HG02884 (cell line): ENCODE measurements at regions not wholly inside any gene's neighbourhood (a gene's known extent, or its start where the extent isn't known, plus 50 kb on each side); places are given as distances from the start of the nearest gene placed in this dataset.
A peak's percentile ranks its signal among the peaks of the same experiment; 100 is the strongest.

Experiments used
- ATAC-seq: cut with Tn5 transposase; IDR thresholded peaks from one replicate; pipeline ENCODE4 v1.9.1; 2021; ENCODE audit warnings: mild to moderate bottlenecking, moderate library complexity; ENCODE audit not compliant: unreplicated experiment

GRCh38 chr14:62081012-62081612 is 318.9 kb downstream of the SNAPC1 start:
- ATAC-seq, result peak; percentile 82

GRCh38 chr14:62081951-62082350 is 319.7 kb downstream of the SNAPC1 start:
- no peak for ATAC-seq

DNA sequence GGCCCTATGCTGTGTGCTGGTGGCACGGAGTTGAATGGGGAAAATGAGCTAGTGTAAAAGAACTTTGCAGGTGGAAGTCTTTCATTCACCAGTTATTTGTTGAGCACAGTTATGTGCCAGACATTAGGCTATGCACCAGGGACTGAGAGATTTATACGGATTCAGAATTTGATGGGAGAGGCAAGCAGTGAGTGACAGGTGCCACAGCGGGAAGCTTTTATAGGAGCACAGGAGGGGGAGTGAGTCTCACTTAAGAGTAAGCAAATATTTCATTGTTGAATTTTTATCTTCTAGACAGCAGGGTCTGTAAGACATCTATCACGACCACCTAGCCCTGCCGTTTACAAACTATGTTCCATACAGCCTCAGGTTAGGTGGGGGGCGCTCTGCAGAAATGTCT is 320.6 kb downstream of the SNAPC1 start:
- ATAC-seq, result no peak

DNA sequence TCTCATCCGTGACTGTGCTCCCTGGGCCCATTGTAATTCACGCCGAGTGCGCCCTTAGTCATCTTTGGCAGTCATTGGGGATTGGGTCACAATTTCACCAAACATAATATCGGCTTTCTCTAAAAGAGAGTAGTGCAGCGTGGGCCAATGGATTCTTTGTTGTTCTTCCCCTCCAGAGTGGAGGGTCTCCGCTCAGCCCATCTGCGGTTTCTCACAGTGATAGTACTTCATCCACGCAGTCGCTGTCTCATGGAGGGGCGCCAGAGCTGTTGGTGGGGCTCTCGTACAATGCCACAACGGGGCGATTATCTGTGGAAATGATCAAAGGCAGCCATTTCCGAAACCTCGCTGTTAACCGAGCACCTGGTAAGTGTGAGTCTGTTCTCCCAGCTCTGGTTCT is 321.8 kb downstream of the SNAPC1 start:
- no peak for ATAC-seq

GRCh38 chr14:62087191-62087590 is 325.0 kb downstream of the SNAPC1 start:
- no peak for ATAC-seq

- ATAC-seq, result no peak
These were observed 331.5 kb downstream of the SNAPC1 start for GRCh38 chr14:62093736-62094135.

- ATAC-seq, result no peak
These were observed 334.9 kb downstream of the SNAPC1 start for GRCh38 chr14:62097072-62097471.

- no peak for ATAC-seq
These were observed 335.6 kb downstream of the SNAPC1 start for GRCh38 chr14:62097824-62098223.

DNA sequence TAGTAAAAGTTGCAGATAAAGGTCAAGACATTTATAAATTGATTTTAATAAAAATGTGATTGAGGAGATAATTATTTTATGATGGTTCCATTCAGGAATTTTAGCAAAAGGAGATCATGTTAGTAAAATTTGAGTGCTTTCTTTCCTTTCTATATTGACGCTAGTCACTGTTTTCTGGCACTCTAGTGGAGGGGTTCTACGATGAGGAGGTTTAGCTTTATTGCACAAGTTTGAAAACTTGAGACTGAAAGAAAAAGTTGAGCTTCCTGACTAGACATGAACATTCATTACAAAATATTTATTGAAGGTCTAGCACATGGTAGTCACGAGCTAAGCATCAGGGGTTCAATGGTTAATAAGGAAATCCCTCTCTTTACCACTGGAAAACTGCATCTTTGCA is 336.1 kb downstream of the SNAPC1 start:
- ATAC-seq, result no peak

- no peak for ATAC-seq
These were observed 336.9 kb downstream of the SNAPC1 start for GRCh38 chr14:62099091-62099490.

- ATAC-seq, result peak; percentile 59
These were observed 339.0 kb downstream of the SNAPC1 start for GRCh38 chr14:62101189-62101588.

GRCh38 chr14:62101673-62102348 is 339.6 kb downstream of the SNAPC1 start:
- no peak for ATAC-seq

GRCh38 chr14:62102349-62102725 is 340.1 kb downstream of the SNAPC1 start:
- no peak for ATAC-seq

DNA sequence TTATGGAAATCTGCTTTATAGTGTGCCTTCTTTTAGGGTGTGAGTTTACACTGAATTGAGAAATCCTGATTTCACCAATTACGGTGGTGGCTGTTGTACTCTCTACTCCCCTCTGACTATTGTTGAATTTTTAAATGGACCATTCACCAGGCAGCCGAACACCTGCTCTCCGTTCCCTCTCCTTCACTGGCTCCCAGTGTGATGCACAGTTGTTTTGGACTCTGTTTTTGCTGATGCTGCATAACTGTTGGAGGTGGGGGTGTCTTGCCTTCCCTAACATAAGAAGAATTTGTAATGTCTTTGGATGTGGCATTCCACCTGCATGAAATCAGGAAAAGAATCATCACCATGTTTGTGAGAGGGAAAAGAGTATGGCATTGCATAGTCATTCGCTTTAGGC is 341.2 kb downstream of the SNAPC1 start:
- ATAC-seq, result no peak

DNA sequence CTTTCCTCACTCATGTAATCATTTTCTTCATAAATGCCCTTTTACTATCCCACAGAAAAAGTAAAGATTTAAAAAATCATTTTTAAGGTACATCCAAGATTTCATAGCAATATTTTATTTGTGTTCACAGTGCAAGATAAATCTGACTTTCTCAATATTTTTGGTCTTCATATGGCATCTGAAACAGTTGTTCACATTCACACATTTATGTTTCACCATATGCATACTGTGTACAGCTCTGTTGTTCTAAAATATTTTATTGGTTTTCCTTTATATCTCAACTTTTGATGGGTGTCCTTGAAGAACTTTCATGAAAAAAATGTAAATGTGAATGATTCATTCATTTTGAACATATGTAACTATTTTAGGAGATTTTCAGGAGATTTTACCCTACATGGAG is 348.7 kb downstream of the SNAPC1 start:
- ATAC-seq, result no peak

GRCh38 chr14:62117010-62117750 is 355.0 kb downstream of the SNAPC1 start:
- ATAC-seq, result peak; percentile 96

DNA sequence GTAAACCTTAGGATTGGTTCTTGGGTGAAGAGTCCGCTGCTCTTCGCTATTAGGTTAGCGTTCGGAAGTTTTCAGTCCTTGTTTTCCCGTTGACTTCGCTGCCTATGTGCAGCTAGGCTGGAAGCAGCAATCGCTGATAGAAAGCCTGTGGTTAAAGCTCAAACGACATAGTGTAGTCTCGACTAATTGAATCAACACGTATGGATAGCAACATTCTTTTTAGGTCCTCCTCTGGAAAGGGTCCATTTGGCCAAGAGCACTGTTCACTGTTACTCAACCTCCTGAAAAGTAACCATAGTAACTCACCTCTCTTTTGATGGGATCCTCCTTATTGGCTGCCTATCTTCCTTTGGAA is 355.5 kb downstream of the SNAPC1 start:
- no peak for ATAC-seq

DNA sequence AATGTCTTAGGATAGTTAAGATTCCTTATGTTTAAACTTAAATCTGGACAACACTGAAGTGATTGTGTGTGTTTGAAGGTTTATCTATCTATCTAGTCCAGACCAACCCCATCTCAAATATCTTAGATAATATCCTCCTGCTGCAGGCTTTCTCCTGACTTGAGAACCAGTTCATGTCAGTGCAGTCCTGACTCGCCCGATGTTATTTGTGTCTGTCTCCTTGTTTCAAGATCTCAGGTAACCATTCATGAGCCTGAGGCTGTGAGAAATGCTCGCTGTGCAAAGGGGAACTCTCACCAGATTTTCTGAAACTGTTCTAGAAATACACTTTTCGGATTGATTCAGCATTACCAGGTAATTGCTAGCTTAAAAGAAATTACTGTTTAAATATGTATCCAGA is 356.2 kb downstream of the SNAPC1 start:
- no peak for ATAC-seq

GRCh38 chr14:62118871-62119270 is 356.7 kb downstream of the SNAPC1 start:
- no peak for ATAC-seq

- ATAC-seq, result peak; percentile 56
These were observed 361.7 kb downstream of the SNAPC1 start for GRCh38 chr14:62123961-62124360.

DNA sequence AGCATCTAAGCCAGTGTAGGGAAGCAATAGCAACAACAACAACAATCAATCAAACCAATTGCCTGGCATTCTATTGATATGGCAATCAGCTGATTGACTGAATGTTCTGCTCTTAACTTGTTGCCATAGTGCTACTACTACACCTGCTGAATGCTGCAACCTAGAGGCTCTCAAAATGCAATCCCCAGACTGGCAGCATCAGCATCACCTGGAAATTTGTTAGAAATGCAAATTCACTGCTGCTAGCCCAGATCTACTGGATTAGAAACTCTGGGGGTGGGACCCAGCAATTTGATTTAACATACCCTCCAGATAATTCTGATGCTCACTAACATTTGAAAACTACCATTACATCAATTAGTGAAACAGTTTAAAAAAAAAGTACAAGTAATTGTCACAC is 363.6 kb downstream of the SNAPC1 start:
- no peak for ATAC-seq

GRCh38 chr14:62126879-62127478 is 364.8 kb downstream of the SNAPC1 start:
- peak; percentile 64 for ATAC-seq
